Nephron (organoid): ENCODE measurements at regions not wholly inside any gene's neighbourhood (a gene's known extent, or its start where the extent isn't known, plus 50 kb on each side); places are given as distances from the start of the nearest gene placed in this dataset.

Source experiments
- H3K27ac Mint-ChIP-seq, 3 experiments: 2 replicates each; pipeline ENCODE4 v1.8.0; 2020; ENCODE audit warnings: mixed read lengths in 3 of 3, mild to moderate bottlenecking in 2 of 3, moderate library complexity in 1 of 3
- H3K27me3 Mint-ChIP-seq: 2 replicates; pipeline ENCODE4 v1.8.0; 2021; ENCODE audit warnings: low read depth, mild to moderate bottlenecking, moderate library complexity, mixed read lengths
- H3K36me3 Mint-ChIP-seq: 2 replicates; pipeline ENCODE4 v1.8.0; 2020; ENCODE audit warnings: low read depth, mixed read lengths
- H3K4me1 Mint-ChIP-seq: 2 replicates; pipeline ENCODE4 v1.8.0; 2020; ENCODE audit warnings: mixed read lengths
- H3K4me3 Mint-ChIP-seq, 3 experiments: 2 replicates each; pipeline ENCODE4 v1.8.0; 2020; ENCODE audit warnings: mild to moderate bottlenecking in 3 of 3, mixed read lengths in 3 of 3, moderate library complexity in 2 of 3
- H3K9me3 Mint-ChIP-seq: 2 replicates; pipeline ENCODE4 v1.8.0; 2020; ENCODE audit warnings: mixed read lengths
- TF ChIP-seq, protein P1 (sequence below), 3 experiments: fragments of 200-600 bp; sonication (generic); IDR thresholded peaks; one replicate each; pipeline ENCODE4 v1.5.0; 2021; ENCODE audit warnings: antibody characterized with exemption in 3 of 3; ENCODE audit not compliant: unreplicated experiment in 3 of 3

- H3K27ac Mint-ChIP-seq, result no peak overlapping the region
- peaks cover 3% of the 10 kb centered on the region for H3K27me3 Mint-ChIP-seq
- peaks cover 68% of the 10 kb centered on the region for H3K36me3 Mint-ChIP-seq
- no peaks in the 10 kb centered on the region for H3K4me1 Mint-ChIP-seq
- H3K9me3 Mint-ChIP-seq, result no peaks in the 10 kb centered on the region
- H3K4me3 Mint-ChIP-seq, result no peak overlapping the region
- TF ChIP-seq, protein P1, sequence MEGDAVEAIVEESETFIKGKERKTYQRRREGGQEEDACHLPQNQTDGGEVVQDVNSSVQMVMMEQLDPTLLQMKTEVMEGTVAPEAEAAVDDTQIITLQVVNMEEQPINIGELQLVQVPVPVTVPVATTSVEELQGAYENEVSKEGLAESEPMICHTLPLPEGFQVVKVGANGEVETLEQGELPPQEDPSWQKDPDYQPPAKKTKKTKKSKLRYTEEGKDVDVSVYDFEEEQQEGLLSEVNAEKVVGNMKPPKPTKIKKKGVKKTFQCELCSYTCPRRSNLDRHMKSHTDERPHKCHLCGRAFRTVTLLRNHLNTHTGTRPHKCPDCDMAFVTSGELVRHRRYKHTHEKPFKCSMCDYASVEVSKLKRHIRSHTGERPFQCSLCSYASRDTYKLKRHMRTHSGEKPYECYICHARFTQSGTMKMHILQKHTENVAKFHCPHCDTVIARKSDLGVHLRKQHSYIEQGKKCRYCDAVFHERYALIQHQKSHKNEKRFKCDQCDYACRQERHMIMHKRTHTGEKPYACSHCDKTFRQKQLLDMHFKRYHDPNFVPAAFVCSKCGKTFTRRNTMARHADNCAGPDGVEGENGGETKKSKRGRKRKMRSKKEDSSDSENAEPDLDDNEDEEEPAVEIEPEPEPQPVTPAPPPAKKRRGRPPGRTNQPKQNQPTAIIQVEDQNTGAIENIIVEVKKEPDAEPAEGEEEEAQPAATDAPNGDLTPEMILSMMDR (IDR thresholded peaks at IDR 0.05; ENCODE audit: unreplicated experiment in 3 of 3), result no peak
These were observed 77.0 kb downstream of the PTPRS start for GRCh38 chr19:5263615-5264014.

GRCh38 chr19:5262721-5263120, 77.9 kb downstream of the PTPRS start:
- Mint-ChIP-seq H3K4me3 (no peak overlapping the region), H3K27ac (no peak overlapping the region), H3K27me3 (peaks cover 3% of the 10 kb centered on the region), H3K9me3 (no peaks in the 10 kb centered on the region), H3K4me1 (no peaks in the 10 kb centered on the region), H3K36me3 (peaks cover 73% of the 10 kb centered on the region)
- TF ChIP-seq, protein P1 (IDR thresholded peaks at IDR 0.05; ENCODE audit: unreplicated experiment in 3 of 3), result no peak

DNA sequence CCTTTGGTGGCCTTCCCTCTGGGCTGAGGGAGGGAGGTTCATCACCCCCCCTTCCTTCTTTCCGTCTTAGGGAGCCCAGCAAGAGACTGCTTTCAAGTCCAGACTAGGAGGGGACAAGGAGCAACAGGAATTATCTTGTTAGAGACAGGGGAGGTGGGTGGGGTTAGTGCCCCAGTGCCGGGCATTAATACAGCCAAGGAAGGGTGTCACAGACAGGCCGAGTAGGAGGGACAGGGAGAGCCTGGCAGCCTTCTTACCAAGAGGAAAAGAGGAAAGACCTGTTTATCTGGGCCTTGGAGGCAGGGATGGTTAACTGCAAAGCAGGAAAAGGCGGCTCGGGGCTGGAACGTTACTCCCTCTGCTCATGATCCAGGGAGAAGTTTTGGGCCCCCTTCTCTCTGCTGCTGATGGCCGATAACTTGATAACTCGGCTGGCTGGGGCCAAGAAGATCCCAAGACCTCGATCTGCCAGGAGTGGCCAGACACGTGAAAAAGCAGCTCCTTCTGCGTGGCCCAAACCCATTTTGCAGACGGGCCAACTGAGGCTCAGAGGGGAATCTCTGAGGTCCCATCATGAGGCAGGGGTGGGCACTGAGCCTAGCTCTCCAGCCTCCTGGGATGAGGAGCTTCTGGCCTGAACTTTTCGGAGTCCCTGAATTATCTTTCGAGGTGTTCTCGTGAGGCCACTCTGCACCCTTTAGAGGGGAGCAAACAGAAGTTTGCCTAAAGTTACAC, 79.3 kb downstream of the PTPRS start:
- peaks cover under 1% of the 10 kb centered on the region for H3K9me3 Mint-ChIP-seq
- no peak overlapping the region for H3K27ac Mint-ChIP-seq
- H3K4me3 Mint-ChIP-seq, result no peak overlapping the region
- peaks cover 82% of the 10 kb centered on the region for H3K36me3 Mint-ChIP-seq
- TF ChIP-seq, protein P1 (IDR thresholded peaks at IDR 0.05; ENCODE audit: unreplicated experiment in 3 of 3), result no peak
- no peaks in the 10 kb centered on the region for H3K4me1 Mint-ChIP-seq
- peaks cover 3% of the 10 kb centered on the region for H3K27me3 Mint-ChIP-seq

DNA sequence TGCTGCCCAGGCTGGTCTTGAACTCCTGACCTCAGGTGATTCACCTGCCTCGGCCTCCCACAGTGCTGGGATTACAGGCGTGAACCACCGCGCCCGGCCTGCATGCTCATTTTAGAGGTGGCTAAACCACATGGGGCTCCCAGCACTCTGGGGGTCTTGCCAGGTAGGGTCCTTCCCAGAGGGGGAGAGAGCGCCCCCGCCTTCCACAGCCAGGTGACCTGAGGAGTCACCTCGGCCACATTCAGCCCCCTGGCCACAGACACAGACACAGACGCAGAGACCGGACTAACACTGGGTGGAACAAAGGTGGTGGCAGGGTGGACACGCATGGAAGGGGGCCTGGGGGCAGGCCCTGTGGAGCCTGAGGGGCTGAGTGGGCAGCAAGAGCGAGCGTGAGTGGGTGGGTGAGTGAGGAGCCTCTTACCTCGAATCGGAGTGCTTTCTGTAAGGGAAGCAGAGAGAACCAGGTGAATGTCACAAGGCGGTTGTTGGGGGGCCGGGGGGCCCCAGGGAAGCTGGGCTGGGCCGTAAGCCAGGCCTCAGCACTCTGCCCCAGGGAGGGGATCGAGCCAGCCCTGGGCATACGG, 80.1 kb downstream of the PTPRS start:
- Mint-ChIP-seq H3K27ac (no peak overlapping the region), H3K4me3 (no peak overlapping the region), H3K36me3 (peaks cover 90% of the 10 kb centered on the region), H3K4me1 (no peaks in the 10 kb centered on the region), H3K27me3 (peaks cover 3% of the 10 kb centered on the region), H3K9me3 (peaks cover 9% of the 10 kb centered on the region)
- TF ChIP-seq, protein P1 (IDR thresholded peaks at IDR 0.05; ENCODE audit: unreplicated experiment in 3 of 3), result no peak

GRCh38 chr19:5259750-5260149, 80.9 kb downstream of the PTPRS start:
- Mint-ChIP-seq H3K36me3 (peaks cover 94% of the 10 kb centered on the region), H3K27me3 (peaks cover 3% of the 10 kb centered on the region), H3K4me3 (no peak overlapping the region), H3K4me1 (no peaks in the 10 kb centered on the region), H3K27ac (no peak overlapping the region), H3K9me3 (peaks cover 16% of the 10 kb centered on the region)
- TF ChIP-seq, protein P1 (IDR thresholded peaks at IDR 0.05; ENCODE audit: unreplicated experiment in 3 of 3), result no peak
